ENCODE measurements at regions not wholly inside any gene's neighbourhood (a gene's known extent, or its start where the extent isn't known, plus 50 kb on each side); places are given as distances from the start of the nearest gene placed in this dataset.

- Histone ChIP-seq H3K4me3 (ENCODE audit: low read length) (no peak overlapping the region), H3F3A (ENCODE audit: control insufficient read depth, insufficient read depth) (no peaks in the 10 kb centered on the region), H3K9me3 (ENCODE audit: control insufficient read depth, insufficient read depth, low read length) (no peaks in the 10 kb centered on the region), H3K4me1 (ENCODE audit: control insufficient read depth, low read length) (no peaks in the 10 kb centered on the region), H4K20me1 (ENCODE audit: control insufficient read depth, insufficient read depth, low read depth, low read length) (no peaks in the 10 kb centered on the region), H3K27me3 (ENCODE audit: control insufficient read depth, low read length) (no peaks in the 10 kb centered on the region), H3K4me2 (ENCODE audit: low read length) (no peak overlapping the region), H3K36me3 (ENCODE audit: control insufficient read depth, low read length) (no peaks in the 10 kb centered on the region), H3K27ac (ENCODE audit: low read depth, low read length) (no peak overlapping the region), H3K9me2 (replicated peaks; ENCODE audit: control insufficient read depth, low read length) (no peaks in the 10 kb centered on the region), H3K79me2 (ENCODE audit: control insufficient read depth, low read length) (no peaks in the 10 kb centered on the region)
- TF ChIP-seq CTCF (IDR thresholded peaks at IDR 0.05; ENCODE audit: low read depth, low read length, poor library complexity, severe bottlenecking) (no peak), EZH2phosphoT487 (IDR thresholded peaks at IDR 0.05; ENCODE audit: borderline replicate concordance, low read length) (no peak)
These were observed 336.3 kb downstream of the ACTL7B start for GRCh38 chr9:108519437-108519836.

GRCh38 chr9:108517651-108518365 lies 338.0 kb downstream of the ACTL7B start:
- Histone ChIP-seq H3K9me2 (replicated peaks; ENCODE audit: control insufficient read depth, low read length) (no peaks in the 10 kb centered on the region), H3K9me3 (ENCODE audit: control insufficient read depth, insufficient read depth, low read length) (no peaks in the 10 kb centered on the region), H3K27me3 (ENCODE audit: control insufficient read depth, low read length) (no peaks in the 10 kb centered on the region), H3K79me2 (ENCODE audit: control insufficient read depth, low read length) (no peaks in the 10 kb centered on the region), H4K20me1 (ENCODE audit: control insufficient read depth, insufficient read depth, low read depth, low read length) (no peaks in the 10 kb centered on the region), H3K4me1 (ENCODE audit: control insufficient read depth, low read length) (no peaks in the 10 kb centered on the region), H3K27ac (ENCODE audit: low read depth, low read length) (no peak overlapping the region), H3K4me3 (ENCODE audit: low read length) (no peak overlapping the region), H3F3A (ENCODE audit: control insufficient read depth, insufficient read depth) (no peaks in the 10 kb centered on the region), H3K4me2 (ENCODE audit: low read length) (no peak overlapping the region), H3K36me3 (ENCODE audit: control insufficient read depth, low read length) (no peaks in the 10 kb centered on the region)
- no peak for TF ChIP-seq CTCF (IDR thresholded peaks at IDR 0.05; ENCODE audit: low read depth, low read length, poor library complexity, severe bottlenecking)
- TF ChIP-seq EZH2phosphoT487 (IDR thresholded peaks at IDR 0.05; ENCODE audit: borderline replicate concordance, low read length): no peak

GRCh38 chr9:108516391-108516790 lies 339.4 kb downstream of the ACTL7B start:
- H3K9me3 ChIP-seq (ENCODE audit: control insufficient read depth, insufficient read depth, low read length): no peaks in the 10 kb centered on the region
- H3K27me3 ChIP-seq (ENCODE audit: control insufficient read depth, low read length): no peaks in the 10 kb centered on the region
- no peaks in the 10 kb centered on the region for H3F3A ChIP-seq (ENCODE audit: control insufficient read depth, insufficient read depth)
- TF ChIP-seq CTCF (IDR thresholded peaks at IDR 0.05; ENCODE audit: low read depth, low read length, poor library complexity, severe bottlenecking): no peak
- H3K79me2 ChIP-seq (ENCODE audit: control insufficient read depth, low read length): no peaks in the 10 kb centered on the region
- H3K36me3 ChIP-seq (ENCODE audit: control insufficient read depth, low read length): no peaks in the 10 kb centered on the region
- H3K9me2 ChIP-seq (replicated peaks; ENCODE audit: control insufficient read depth, low read length): no peaks in the 10 kb centered on the region
- H3K4me1 ChIP-seq (ENCODE audit: control insufficient read depth, low read length): no peaks in the 10 kb centered on the region
- H3K27ac ChIP-seq (ENCODE audit: low read depth, low read length): no peak overlapping the region
- no peak overlapping the region for H3K4me3 ChIP-seq (ENCODE audit: low read length)
- no peak overlapping the region for H3K4me2 ChIP-seq (ENCODE audit: low read length)
- no peaks in the 10 kb centered on the region for H4K20me1 ChIP-seq (ENCODE audit: control insufficient read depth, insufficient read depth, low read depth, low read length)
